ENCODE measurements at regions not wholly inside any gene's neighbourhood (a gene's known extent, or its start where the extent isn't known, plus 50 kb on each side); places are given as distances from the start of the nearest gene placed in this dataset.

DNA sequence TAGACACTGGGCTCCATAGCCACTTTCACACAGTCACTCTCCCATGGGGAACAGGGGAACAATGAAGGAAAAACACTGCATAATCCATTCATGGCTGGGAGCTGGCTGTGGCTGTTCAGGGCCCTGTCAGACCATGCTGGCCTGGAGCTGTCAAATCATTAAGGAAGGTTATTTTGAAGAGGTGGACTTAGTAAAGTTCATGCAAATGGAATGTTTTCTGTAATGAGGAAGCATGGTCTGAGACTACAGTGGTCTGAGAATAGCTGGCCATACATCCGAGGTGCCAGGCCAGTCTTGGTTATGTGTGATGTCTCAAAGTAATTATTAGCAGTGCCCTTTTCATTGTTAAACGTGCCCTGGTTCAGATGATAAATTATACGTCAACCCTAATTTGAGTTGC is 117.1 kb upstream of the MRPS22 start:
- H3K9me3 Mint-ChIP-seq (ENCODE audit: insufficient read depth): no peaks in the 10 kb centered on the region
- POLR2A ChIA-PET: no interaction called here
- no peak overlapping the region for H3K4me3 ChIP-seq (ENCODE audit: control extremely low read depth in 1 of 5, extremely low read depth in 1 of 5, insufficient read depth in 1 of 5, low read depth in 2 of 5, low read length in 4 of 5)
- H3K79me2 ChIP-seq (ENCODE audit: control insufficient read depth, insufficient read depth, low read length): no peaks in the 10 kb centered on the region
- no peak overlapping the region for H3K4me3 Mint-ChIP-seq
- H3K27ac Mint-ChIP-seq: no peak overlapping the region
- H3K9me3 ChIP-seq (ENCODE audit: control extremely low read depth in 1 of 3, control insufficient read depth in 2 of 3, insufficient read depth in 1 of 3, low read length in 2 of 3): no peaks in the 10 kb centered on the region
- no peak overlapping the region for H3K27ac ChIP-seq (ENCODE audit: low read length in 2 of 2)
- H3K4me2 ChIP-seq (replicated peaks; ENCODE audit: low read depth, low read length, poor library complexity, severe bottlenecking): no peak overlapping the region
- 84% methylated on average over 3 of the region's 3 CpGs for WGBS (ENCODE audit: insufficient coverage)
- DNase-seq: no peak
- intact Hi-C loops (cut with micrococcal nuclease): no loop called here
- no peaks in the 10 kb centered on the region for H3K27me3 ChIP-seq (replicated peaks in 1 of 4; ENCODE audit: control extremely low read depth in 1 of 4, control insufficient read depth in 3 of 4, insufficient read depth in 4 of 4, low read length in 3 of 4)
- ATAC-seq (ENCODE audit: low read depth): no peak
- H4K20me1 ChIP-seq (ENCODE audit: control insufficient read depth, insufficient read depth, low read length, poor library complexity, severe bottlenecking): no peaks in the 10 kb centered on the region
- no peaks in the 10 kb centered on the region for H3K27me3 Mint-ChIP-seq
- TF ChIP-seq EZH2 (IDR thresholded peaks at IDR 0.05; ENCODE audit: borderline replicate concordance, insufficient read depth, low read depth, low read length, poor library complexity, severe bottlenecking): no peak
- TF ChIP-seq, protein P1, sequence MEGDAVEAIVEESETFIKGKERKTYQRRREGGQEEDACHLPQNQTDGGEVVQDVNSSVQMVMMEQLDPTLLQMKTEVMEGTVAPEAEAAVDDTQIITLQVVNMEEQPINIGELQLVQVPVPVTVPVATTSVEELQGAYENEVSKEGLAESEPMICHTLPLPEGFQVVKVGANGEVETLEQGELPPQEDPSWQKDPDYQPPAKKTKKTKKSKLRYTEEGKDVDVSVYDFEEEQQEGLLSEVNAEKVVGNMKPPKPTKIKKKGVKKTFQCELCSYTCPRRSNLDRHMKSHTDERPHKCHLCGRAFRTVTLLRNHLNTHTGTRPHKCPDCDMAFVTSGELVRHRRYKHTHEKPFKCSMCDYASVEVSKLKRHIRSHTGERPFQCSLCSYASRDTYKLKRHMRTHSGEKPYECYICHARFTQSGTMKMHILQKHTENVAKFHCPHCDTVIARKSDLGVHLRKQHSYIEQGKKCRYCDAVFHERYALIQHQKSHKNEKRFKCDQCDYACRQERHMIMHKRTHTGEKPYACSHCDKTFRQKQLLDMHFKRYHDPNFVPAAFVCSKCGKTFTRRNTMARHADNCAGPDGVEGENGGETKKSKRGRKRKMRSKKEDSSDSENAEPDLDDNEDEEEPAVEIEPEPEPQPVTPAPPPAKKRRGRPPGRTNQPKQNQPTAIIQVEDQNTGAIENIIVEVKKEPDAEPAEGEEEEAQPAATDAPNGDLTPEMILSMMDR (IDR thresholded peaks at IDR 0.05): no peak
- H3K36me3 ChIP-seq (replicated peaks in 1 of 2; ENCODE audit: control extremely low read depth in 1 of 2, control insufficient read depth in 1 of 2, extremely low read depth in 1 of 2, insufficient read depth in 2 of 2, low read length in 1 of 2): no peaks in the 10 kb centered on the region
- H3K4me1 ChIP-seq (ENCODE audit: control insufficient read depth in 2 of 2, insufficient read depth in 2 of 2, low read length in 2 of 2): no peaks in the 10 kb centered on the region
- H3K9ac ChIP-seq (ENCODE audit: low read length): no peak overlapping the region
- H2AFZ ChIP-seq (ENCODE audit: insufficient read depth, low read depth, low read length, poor library complexity, severe bottlenecking): no peak overlapping the region
- no peaks in the 10 kb centered on the region for H3K4me1 Mint-ChIP-seq
- CTCF ChIA-PET: no interaction called here

DNA sequence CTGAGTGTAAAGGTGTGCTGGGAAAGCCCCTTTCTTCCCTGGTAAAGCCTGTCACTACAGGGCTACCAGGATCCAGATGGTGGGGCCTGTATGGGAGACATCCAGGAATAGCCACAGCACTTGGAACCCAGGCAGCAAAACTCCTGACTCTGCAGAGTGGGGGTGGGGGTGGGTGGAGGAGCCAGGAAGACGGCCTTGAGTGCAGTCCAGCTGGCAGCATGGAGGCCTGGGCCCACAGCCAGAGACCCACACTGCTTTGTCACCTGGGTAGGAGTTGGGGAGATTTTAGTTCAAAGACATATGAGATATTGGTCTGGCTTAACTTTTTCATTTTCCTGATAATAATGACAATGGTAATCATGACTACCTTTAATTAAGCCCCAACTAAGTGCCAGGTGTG is 116.7 kb upstream of the MRPS22 start:
- H3K9me3 ChIP-seq (ENCODE audit: control extremely low read depth in 1 of 3, control insufficient read depth in 2 of 3, insufficient read depth in 1 of 3, low read length in 2 of 3): no peaks in the 10 kb centered on the region
- Mint-ChIP-seq H3K4me3 (no peak overlapping the region), H3K9me3 (ENCODE audit: insufficient read depth) (no peaks in the 10 kb centered on the region), H3K27me3 (no peaks in the 10 kb centered on the region), H3K27ac (no peak overlapping the region), H3K4me1 (no peaks in the 10 kb centered on the region)
- CTCF ChIA-PET: no interaction called here
- no peaks in the 10 kb centered on the region for H4K20me1 ChIP-seq (ENCODE audit: control insufficient read depth, insufficient read depth, low read length, poor library complexity, severe bottlenecking)
- intact Hi-C loops (cut with micrococcal nuclease): no loop called here
- TF ChIP-seq, protein P1 (IDR thresholded peaks at IDR 0.05): no peak
- TF ChIP-seq EZH2 (IDR thresholded peaks at IDR 0.05; ENCODE audit: borderline replicate concordance, insufficient read depth, low read depth, low read length, poor library complexity, severe bottlenecking): no peak
- no peaks in the 10 kb centered on the region for H3K36me3 ChIP-seq (replicated peaks in 1 of 2; ENCODE audit: control extremely low read depth in 1 of 2, control insufficient read depth in 1 of 2, extremely low read depth in 1 of 2, insufficient read depth in 2 of 2, low read length in 1 of 2)
- no peak overlapping the region for H3K4me2 ChIP-seq (replicated peaks; ENCODE audit: low read depth, low read length, poor library complexity, severe bottlenecking)
- H3K27me3 ChIP-seq (replicated peaks in 1 of 4; ENCODE audit: control extremely low read depth in 1 of 4, control insufficient read depth in 3 of 4, insufficient read depth in 4 of 4, low read length in 3 of 4): no peaks in the 10 kb centered on the region
- no peak for DNase-seq
- POLR2A ChIA-PET: no interaction called here
- H3K4me3 ChIP-seq (ENCODE audit: control extremely low read depth in 1 of 5, extremely low read depth in 1 of 5, insufficient read depth in 1 of 5, low read depth in 2 of 5, low read length in 4 of 5): no peak overlapping the region
- H2AFZ ChIP-seq (ENCODE audit: insufficient read depth, low read depth, low read length, poor library complexity, severe bottlenecking): no peak overlapping the region
- no peak for ATAC-seq (ENCODE audit: low read depth)
- H3K4me1 ChIP-seq (ENCODE audit: control insufficient read depth in 2 of 2, insufficient read depth in 2 of 2, low read length in 2 of 2): no peaks in the 10 kb centered on the region
- H3K79me2 ChIP-seq (ENCODE audit: control insufficient read depth, insufficient read depth, low read length): no peaks in the 10 kb centered on the region
- H3K9ac ChIP-seq (ENCODE audit: low read length): no peak overlapping the region
- H3K27ac ChIP-seq (ENCODE audit: low read length in 2 of 2): no peak overlapping the region
- 91% methylated on average over 1 of the region's 1 CpG for WGBS (ENCODE audit: insufficient coverage)

Data from B cell (primary cell).